GM13976 (cell line): ENCODE measurements at regions not wholly inside any gene's neighbourhood (a gene's known extent, or its start where the extent isn't known, plus 50 kb on each side); places are given as distances from the start of the nearest gene placed in this dataset.

Source experiments
- DNase-seq: peaks from one replicate; pipeline ENCODE4 v3.0.0; 2012; ENCODE audit warnings: low spot score
- CTCF ChIP-seq: IDR thresholded peaks from 2 replicates; pipeline ENCODE4 v1.5.1; 2012; ENCODE audit warnings: borderline replicate concordance, mild to moderate bottlenecking; ENCODE audit not compliant: insufficient read depth; ENCODE audit errors: extremely low read depth, missing control alignments, control extremely low read depth
- in situ Hi-C: fragments of 300-500 bp; cut with MboI; formaldehyde crosslinking; loops from one replicate; pipeline ENCODE4 v1.12.0; 2022; ENCODE audit warnings: low sequenced_read_pairs, mixed read lengths, inconsistent platforms; ENCODE audit not compliant: unreplicated experiment

- no peak for TF ChIP-seq CTCF
- in situ Hi-C loops: no loop called here
- DNase-seq: no peak
Observed at GRCh38 chr6:19034986-19035385, 647.8 kb downstream of the RNF144B start.

GRCh38 chr6:19035461-19036195 lies 648.5 kb downstream of the RNF144B start:
- no peak for TF ChIP-seq CTCF
- in situ Hi-C loops: no loop called here
- DNase-seq: no peak

- no peak for TF ChIP-seq CTCF
- DNase-seq: no peak
- in situ Hi-C loops: no loop called here
Observed at GRCh38 chr6:19036196-19036555, 649.0 kb downstream of the RNF144B start.

GRCh38 chr6:19037607-19038006 lies 650.5 kb downstream of the RNF144B start:
- TF ChIP-seq CTCF: no peak

GRCh38 chr6:19039287-19039686 lies 652.1 kb downstream of the RNF144B start:
- TF ChIP-seq CTCF: no peak
- DNase-seq: no peak
- in situ Hi-C loops: no loop called here

More at GRCh38 chr6:19037607-19038006, 650.5 kb downstream of the RNF144B start:
- in situ Hi-C loops: no loop called here
- no peak for DNase-seq

- no peak for TF ChIP-seq CTCF
- no peak for DNase-seq
Observed at GRCh38 chr6:19041906-19042305, 654.8 kb downstream of the RNF144B start.

GRCh38 chr6:19042420-19042819 lies 655.3 kb downstream of the RNF144B start:
- in situ Hi-C loops: no loop called here
- DNase-seq: no peak
- no peak for TF ChIP-seq CTCF

More at GRCh38 chr6:19041906-19042305, 654.8 kb downstream of the RNF144B start:
- in situ Hi-C loops: no loop called here
